ENCODE measurements at regions not wholly inside any gene's neighbourhood (a gene's known extent, or its start where the extent isn't known, plus 50 kb on each side); places are given as distances from the start of the nearest gene placed in this dataset.
"Not testable (repeated sequence)": the region's sequence is repeated elsewhere in the genome, so short reads cannot be mapped to it uniquely, and the experiment has no call there.

- H3K27ac ChIP-seq (ENCODE audit: insufficient read depth, low read length), result no peak overlapping the region
- H3K27me3 ChIP-seq (ENCODE audit: control insufficient read depth, insufficient read depth, low read length), result no peaks in the 10 kb centered on the region
- H3K4me1 ChIP-seq (ENCODE audit: control insufficient read depth, extremely low read depth, insufficient read depth, low read length), result no peaks in the 10 kb centered on the region
- TF ChIP-seq EZH2 (IDR thresholded peaks at IDR 0.05; ENCODE audit: low read length, missing control alignments) (no peak), CTCF (conservative IDR thresholded peaks at IDR 0.05 in 1 of 2, IDR thresholded peaks at IDR 0.05 in 1 of 2; ENCODE audit: low read depth in 1 of 2, low read length in 2 of 2) (no peak)
- no peak overlapping the region for H3K4me2 ChIP-seq (ENCODE audit: extremely low read depth, insufficient read depth, low read length)
- H2AFZ ChIP-seq (ENCODE audit: low read length), result no peak overlapping the region
- H3K9ac ChIP-seq (ENCODE audit: insufficient read depth, low read length), result no peak overlapping the region
- no peaks in the 10 kb centered on the region for H4K20me1 ChIP-seq (ENCODE audit: control insufficient read depth, extremely low read depth, insufficient read depth, low read length)
- H3K79me2 ChIP-seq (ENCODE audit: control insufficient read depth, insufficient read depth, low read length), result no peaks in the 10 kb centered on the region
- no peaks in the 10 kb centered on the region for H3K36me3 ChIP-seq (ENCODE audit: control insufficient read depth, insufficient read depth, low read length)
- no peak for DNase-seq (ENCODE audit: low read depth in 2 of 2)
- H3K4me3 ChIP-seq (replicated peaks in 1 of 4; ENCODE audit: control extremely low read depth in 1 of 4, insufficient read depth in 1 of 4, low read depth in 3 of 4, low read length in 4 of 4), result no peak overlapping the region
- H3K9me3 ChIP-seq (ENCODE audit: control insufficient read depth, insufficient read depth, low read depth, low read length), result no peaks in the 10 kb centered on the region
Observed at GRCh38 chr11:114959953-114960505, 281.7 kb downstream of the NXPE2 start.

GRCh38 chr11:114960819-114961218 lies 282.5 kb downstream of the NXPE2 start:
- not testable (repeated sequence) for H3K9ac ChIP-seq (ENCODE audit: insufficient read depth, low read length); H3K36me3 ChIP-seq (ENCODE audit: control insufficient read depth, insufficient read depth, low read length); H3K27ac ChIP-seq (ENCODE audit: insufficient read depth, low read length); DNase-seq (ENCODE audit: low read depth in 2 of 2); H3K4me3 ChIP-seq (replicated peaks in 1 of 4; ENCODE audit: control extremely low read depth in 1 of 4, insufficient read depth in 1 of 4, low read depth in 3 of 4, low read length in 4 of 4); H3K27me3 ChIP-seq (ENCODE audit: control insufficient read depth, insufficient read depth, low read length); H3K9me3 ChIP-seq (ENCODE audit: control insufficient read depth, insufficient read depth, low read depth, low read length); H2AFZ ChIP-seq (ENCODE audit: low read length); H3K4me1 ChIP-seq (ENCODE audit: control insufficient read depth, extremely low read depth, insufficient read depth, low read length); H4K20me1 ChIP-seq (ENCODE audit: control insufficient read depth, extremely low read depth, insufficient read depth, low read length); H3K79me2 ChIP-seq (ENCODE audit: control insufficient read depth, insufficient read depth, low read length); H3K4me2 ChIP-seq (ENCODE audit: extremely low read depth, insufficient read depth, low read length)

GRCh38 chr11:114964676-114965214 lies 286.4 kb downstream of the NXPE2 start:
- Histone ChIP-seq H3K4me3 (replicated peaks in 1 of 4; ENCODE audit: control extremely low read depth in 1 of 4, insufficient read depth in 1 of 4, low read depth in 3 of 4, low read length in 4 of 4) (no peak overlapping the region), H3K36me3 (ENCODE audit: control insufficient read depth, insufficient read depth, low read length) (no peaks in the 10 kb centered on the region), H4K20me1 (ENCODE audit: control insufficient read depth, extremely low read depth, insufficient read depth, low read length) (no peaks in the 10 kb centered on the region), H3K4me1 (ENCODE audit: control insufficient read depth, extremely low read depth, insufficient read depth, low read length) (no peaks in the 10 kb centered on the region), H3K9ac (ENCODE audit: insufficient read depth, low read length) (no peak overlapping the region), H3K27ac (ENCODE audit: insufficient read depth, low read length) (no peak overlapping the region), H2AFZ (ENCODE audit: low read length) (no peak overlapping the region), H3K79me2 (ENCODE audit: control insufficient read depth, insufficient read depth, low read length) (no peaks in the 10 kb centered on the region), H3K27me3 (ENCODE audit: control insufficient read depth, insufficient read depth, low read length) (no peaks in the 10 kb centered on the region), H3K4me2 (ENCODE audit: extremely low read depth, insufficient read depth, low read length) (no peak overlapping the region), H3K9me3 (ENCODE audit: control insufficient read depth, insufficient read depth, low read depth, low read length) (no peaks in the 10 kb centered on the region)
- TF ChIP-seq EZH2 (IDR thresholded peaks at IDR 0.05; ENCODE audit: low read length, missing control alignments) (no peak), CTCF (conservative IDR thresholded peaks at IDR 0.05 in 1 of 2, IDR thresholded peaks at IDR 0.05 in 1 of 2; ENCODE audit: low read depth in 1 of 2, low read length in 2 of 2) (no peak)
- DNase-seq (ENCODE audit: low read depth in 2 of 2), result no peak
